DOHH2 (cell line): ENCODE measurements at regions not wholly inside any gene's neighbourhood (a gene's known extent, or its start where the extent isn't known, plus 50 kb on each side); places are given as distances from the start of the nearest gene placed in this dataset.

Experiments
- EZH2phosphoT487 ChIP-seq: fragments of 200-600 bp; sonication (generic); IDR thresholded peaks from 2 replicates; pipeline ENCODE4 v1.6.1; 2017; ENCODE audit warnings: borderline replicate concordance, mild to moderate bottlenecking, antibody characterized with exemption, low read length, moderate library complexity, mixed read lengths
- TF ChIP-seq, protein P1 (sequence below): fragments of 200-600 bp; sonication (generic); IDR thresholded peaks from one replicate; pipeline ENCODE4 v1.5.1; 2014; ENCODE audit warnings: antibody characterized with exemption, mild to moderate bottlenecking, low read depth, low read length; ENCODE audit not compliant: poor library complexity, severe bottlenecking

DNA sequence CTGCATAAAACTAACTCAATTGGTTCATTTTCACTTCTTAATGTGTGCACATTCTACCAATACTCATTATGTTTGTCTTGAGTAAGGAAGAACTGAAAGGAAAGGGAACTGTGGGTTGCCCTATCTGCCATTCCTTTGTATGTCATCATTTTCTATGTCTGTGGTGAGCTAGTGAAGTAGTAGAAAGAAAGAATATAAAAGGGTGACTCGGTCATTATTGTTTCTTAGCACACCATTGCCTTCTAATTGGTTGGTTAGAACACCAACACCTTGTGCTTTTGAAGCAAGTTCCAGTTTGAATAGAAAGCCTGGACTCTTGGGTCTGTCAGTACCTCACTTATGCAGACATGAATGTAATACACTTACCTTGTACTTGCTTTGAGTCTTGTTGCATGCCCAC, 64.3 kb upstream of the MDFIC start:
- TF ChIP-seq, protein P1, sequence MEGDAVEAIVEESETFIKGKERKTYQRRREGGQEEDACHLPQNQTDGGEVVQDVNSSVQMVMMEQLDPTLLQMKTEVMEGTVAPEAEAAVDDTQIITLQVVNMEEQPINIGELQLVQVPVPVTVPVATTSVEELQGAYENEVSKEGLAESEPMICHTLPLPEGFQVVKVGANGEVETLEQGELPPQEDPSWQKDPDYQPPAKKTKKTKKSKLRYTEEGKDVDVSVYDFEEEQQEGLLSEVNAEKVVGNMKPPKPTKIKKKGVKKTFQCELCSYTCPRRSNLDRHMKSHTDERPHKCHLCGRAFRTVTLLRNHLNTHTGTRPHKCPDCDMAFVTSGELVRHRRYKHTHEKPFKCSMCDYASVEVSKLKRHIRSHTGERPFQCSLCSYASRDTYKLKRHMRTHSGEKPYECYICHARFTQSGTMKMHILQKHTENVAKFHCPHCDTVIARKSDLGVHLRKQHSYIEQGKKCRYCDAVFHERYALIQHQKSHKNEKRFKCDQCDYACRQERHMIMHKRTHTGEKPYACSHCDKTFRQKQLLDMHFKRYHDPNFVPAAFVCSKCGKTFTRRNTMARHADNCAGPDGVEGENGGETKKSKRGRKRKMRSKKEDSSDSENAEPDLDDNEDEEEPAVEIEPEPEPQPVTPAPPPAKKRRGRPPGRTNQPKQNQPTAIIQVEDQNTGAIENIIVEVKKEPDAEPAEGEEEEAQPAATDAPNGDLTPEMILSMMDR, result no peak
- no peak for TF ChIP-seq EZH2phosphoT487
